CD4-positive, alpha-beta T cell treated with Interleukin-10 for 1 hour (primary cell): ENCODE measurements at regions not wholly inside any gene's neighbourhood (a gene's known extent, or its start where the extent isn't known, plus 50 kb on each side); places are given as distances from the start of the nearest gene placed in this dataset.
"Not testable (repeated sequence)": the region's sequence is repeated elsewhere in the genome, so short reads cannot be mapped to it uniquely, and the experiment has no call there.

ENCODE experiments used
- DNase-seq: peaks from one replicate; pipeline ENCODE4 v3.0.0-alpha.2; 2020

DNA sequence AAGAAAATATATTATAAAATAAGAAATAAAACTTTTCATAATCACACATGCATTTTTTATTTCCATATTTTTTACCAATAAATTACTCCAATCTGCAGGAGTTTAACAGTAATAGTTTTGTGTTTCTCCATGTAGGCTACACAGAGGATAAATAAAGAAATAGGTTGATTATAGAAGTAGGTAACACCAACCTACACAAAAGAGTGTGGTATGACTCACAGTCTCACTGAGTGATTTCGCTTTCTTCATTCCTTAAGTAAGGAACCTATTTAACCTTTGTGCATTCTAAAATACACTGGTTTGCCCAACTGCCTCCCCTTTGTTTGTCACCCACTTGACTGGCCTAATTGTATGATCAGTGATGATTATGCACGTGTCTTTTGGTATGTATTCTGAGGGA lies 244.2 kb upstream of the RIMS1 start:
- DNase-seq: no peak

DNA sequence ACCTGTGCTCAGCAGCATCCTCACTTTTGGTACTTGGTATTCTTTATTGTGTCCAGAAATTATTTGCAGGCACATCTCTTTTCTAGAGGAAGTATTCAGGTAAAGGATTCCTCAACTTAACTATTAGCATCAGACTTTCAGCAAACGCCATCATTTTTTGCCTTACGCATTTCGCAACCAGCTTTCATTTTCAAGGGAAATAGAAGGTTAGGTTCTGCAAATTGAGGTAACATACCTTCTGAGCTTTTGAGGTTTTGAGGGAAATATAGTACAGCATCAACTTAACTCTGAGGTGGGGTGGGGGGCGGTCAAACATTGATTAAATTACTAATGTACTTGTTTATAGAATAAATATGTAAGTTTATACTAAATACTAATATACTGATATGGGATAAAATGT lies 243.6 kb upstream of the RIMS1 start:
- no peak for DNase-seq

DNA sequence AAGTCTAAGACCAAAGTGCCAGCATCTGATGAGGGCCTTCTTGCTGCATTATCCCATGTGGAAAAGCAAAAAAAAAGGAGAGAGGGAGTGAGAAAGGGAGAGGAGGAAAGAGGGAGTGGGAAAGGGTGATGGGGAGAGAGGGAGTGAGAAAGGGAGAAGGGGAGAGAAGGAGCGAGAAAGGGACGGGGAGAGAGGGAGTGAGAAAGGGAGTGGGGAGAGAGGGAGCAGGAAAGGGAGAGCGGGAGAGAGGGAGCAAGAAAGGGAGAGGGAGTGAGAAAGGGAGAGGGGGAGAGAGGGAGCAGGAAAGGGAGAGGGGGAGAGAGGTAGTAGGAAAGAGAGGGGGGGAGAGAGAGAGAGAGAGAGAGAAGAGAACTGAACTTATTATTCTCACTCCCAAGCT lies 241.1 kb upstream of the RIMS1 start:
- no peak for DNase-seq

- DNase-seq: no peak
Observed at GRCh38 chr6:71649915-71650314, 236.4 kb upstream of the RIMS1 start.

GRCh38 chr6:71651636-71652035 lies 234.7 kb upstream of the RIMS1 start:
- no peak for DNase-seq

DNA sequence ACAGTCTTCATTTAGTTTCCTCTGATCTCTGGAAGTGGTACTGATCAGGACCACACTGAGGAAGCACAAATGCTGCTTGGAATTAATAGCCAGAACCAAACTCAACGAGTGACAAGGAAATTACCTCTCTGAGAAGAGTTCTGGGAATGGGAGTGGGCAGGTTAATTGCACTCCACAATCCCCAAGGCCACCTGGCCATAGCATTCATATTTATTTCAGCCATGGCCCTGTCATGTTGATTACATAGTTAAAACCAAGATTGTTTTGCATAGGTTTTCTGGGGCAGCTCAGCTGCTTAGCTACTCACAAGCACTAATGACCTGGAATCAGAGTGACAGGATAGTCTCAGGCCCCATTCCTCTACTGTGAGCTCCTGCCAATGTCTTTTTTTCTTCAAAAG lies 230.2 kb upstream of the RIMS1 start:
- DNase-seq: no peak

DNA sequence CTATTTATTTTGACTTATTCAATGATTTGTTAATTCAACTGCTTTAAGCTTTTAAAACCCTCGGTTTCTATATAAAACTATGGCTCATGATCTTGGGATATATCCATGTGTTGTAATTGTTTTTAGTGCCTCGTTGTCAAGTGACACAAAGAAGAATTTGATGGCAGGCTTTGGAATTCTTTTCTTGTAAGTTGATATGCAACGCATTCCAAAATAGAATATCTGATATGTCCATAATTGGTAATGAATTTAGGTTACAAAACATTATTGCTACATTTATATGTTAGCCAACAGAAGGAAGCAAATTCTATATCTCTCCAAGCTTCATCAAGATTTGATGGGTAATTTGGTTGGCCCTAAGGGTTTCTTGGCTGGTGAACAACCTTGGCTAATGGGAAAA lies 220.4 kb upstream of the RIMS1 start:
- DNase-seq: no peak

DNA sequence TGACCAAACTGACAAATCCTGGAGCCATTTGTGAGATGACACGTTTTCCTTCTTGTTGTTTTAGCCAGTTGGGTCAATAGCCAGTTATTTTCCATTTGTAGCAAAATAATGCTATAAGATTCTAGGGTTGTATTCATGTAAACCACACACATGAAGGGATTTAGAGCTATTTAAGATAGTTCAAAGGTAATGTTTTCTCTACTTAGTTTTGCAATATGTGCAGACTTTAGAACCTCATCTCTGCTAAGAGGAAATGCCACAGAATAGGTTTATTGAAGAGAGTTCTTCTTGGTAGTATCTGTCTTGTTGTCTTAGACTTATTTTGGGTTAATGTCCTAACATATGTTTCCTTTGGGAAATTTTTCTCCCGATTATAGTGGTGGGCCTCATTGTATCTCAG lies 213.5 kb upstream of the RIMS1 start:
- DNase-seq: no peak

DNA sequence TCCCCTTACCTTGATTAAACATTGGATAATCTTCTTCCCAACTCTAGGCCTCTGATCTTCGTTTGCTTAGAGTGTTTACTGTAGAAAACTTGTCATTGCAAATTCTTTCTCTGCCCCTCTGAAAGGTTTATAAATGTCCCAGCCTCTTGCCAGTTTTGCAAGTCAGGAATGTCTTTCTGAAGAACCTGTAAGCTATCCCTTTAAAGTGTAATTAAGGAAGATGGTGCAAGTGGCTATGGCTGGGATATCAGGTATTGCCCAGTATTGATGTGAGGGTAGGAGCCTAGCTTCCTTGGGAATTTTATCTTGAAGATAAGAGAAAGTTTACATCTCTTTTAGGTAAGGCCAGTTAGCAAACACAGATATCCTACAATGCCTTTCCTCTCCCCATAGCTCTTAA lies 211.0 kb upstream of the RIMS1 start:
- DNase-seq: no peak

DNA sequence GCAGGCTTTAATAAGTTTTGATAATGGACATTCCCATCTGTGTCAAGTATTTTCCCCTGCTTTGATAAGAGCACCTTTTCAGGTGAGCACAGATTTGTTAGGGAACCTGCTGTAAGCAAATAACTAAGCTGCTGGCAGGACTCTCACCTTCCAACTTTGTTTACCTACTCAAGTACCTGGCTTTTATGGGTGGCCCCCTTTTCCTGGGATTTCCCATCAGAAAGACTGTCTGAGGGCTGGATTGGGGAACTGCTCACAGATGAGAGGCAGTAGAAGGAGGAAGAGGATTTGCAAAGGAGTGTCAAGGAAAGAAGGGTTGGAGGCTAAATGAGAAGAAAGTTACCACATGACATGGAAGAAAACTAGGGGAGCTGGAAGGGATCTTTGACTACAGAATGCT lies 210.1 kb upstream of the RIMS1 start:
- DNase-seq: no peak

DNA sequence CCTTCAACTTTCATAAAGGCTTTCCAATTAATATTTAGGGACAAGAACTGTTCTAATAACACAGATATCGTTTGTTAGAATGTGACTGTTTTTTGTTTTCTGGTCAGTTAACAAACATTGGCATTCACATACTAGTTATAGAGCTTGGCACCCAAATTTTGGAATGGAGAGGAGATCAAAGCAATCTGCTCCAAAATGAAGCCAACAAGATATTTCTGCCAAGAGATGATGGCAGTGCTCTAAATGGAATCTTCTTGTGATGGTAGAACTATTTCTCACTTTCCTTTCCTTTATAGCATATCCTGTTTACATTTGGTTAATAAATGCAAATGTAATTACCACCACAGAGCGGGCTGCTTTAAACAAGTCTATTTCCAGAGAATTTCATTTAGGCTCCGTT lies 208.3 kb upstream of the RIMS1 start:
- DNase-seq: no peak

- DNase-seq: no peak
Observed at GRCh38 chr6:71681234-71681867, 205.0 kb upstream of the RIMS1 start.

DNA sequence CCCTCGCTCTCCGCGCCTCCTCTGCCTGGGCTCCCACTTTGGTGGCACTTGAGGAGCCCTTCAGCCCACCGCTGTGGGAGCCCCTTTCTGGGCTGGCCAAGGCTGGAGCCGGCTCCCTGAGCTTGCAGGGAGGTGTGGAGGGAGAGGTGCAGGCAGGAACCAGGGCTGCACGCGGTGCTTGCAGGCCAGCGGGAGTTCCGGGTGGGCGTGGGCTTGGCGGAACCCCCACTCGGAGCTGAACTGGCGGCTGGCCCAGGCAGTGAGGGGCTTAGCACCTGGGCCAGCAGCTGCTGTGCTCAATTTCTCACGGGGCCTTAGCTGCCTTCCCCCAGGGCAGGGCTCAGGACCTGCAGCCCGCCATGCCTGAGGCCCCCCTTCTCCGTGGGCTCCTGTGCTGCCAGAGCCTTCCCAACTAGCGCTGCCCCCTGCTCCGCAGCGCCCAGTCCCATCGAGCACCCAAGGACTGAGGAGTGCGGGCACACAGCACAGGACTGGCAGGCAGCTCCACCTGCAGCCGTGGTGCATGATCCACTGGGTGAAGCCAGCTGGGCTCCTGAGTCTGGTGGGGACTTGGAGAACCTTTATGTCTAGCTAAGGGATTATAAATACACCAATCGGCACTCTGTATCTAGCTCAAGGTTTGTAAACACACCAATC lies 200.2 kb upstream of the RIMS1 start:
- not testable (repeated sequence) for DNase-seq

DNA sequence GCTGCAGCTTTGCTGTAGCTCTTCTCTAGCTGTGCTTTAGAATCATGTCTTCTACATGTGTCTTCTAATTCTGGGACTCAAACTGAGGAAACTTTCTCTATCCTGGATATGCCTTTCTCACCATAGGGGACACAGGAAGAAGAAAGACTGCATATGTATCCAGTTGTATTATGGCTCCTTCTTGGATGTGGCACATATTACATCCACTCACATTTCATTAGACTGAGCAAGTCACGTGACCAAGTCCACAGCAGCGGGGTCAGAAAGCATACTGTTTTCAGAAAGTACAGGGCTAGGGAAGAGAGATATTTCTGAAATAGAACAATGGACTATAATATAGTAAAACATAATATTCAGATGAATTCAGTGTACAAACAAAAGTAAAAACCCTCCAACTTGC lies 187.6 kb upstream of the RIMS1 start:
- DNase-seq: no peak

DNA sequence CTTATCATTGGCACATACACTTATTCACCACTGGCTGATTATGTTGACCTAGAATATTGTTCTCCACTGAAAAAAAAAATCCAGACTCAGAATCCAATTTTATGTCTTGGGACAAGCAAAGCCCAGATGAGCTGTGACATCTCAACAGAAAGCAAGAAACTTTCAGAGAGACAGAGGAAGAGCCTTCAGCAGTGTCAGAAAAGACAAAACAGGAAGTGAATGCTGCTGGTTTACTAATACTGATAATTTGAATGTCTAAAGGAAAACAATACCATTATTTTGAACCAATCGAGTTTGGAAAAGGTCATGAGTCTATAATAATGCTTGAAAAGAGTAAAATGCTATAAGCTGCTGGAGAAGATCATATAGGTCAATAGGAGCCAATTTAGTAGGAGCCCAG lies 179.8 kb upstream of the RIMS1 start:
- DNase-seq: no peak

DNA sequence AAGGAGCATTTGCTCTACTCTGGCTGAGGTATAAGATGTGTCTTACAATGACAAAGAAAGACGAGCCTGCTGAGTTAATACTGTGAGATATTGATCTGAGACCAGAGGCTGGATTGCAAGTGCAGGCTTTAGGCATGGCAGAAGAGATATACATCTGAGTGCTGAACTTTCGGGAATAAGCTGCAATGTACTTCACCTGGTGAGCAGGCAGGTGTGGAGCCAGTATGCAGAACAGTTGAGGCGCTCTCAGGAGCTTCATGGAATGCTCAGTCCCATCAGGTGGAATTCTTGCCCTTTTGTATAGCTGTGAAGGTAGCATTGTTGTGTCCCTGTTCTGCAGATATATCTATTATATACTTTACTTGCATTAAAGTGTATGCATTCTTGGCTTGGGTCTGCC lies 179.3 kb upstream of the RIMS1 start:
- DNase-seq: no peak

DNA sequence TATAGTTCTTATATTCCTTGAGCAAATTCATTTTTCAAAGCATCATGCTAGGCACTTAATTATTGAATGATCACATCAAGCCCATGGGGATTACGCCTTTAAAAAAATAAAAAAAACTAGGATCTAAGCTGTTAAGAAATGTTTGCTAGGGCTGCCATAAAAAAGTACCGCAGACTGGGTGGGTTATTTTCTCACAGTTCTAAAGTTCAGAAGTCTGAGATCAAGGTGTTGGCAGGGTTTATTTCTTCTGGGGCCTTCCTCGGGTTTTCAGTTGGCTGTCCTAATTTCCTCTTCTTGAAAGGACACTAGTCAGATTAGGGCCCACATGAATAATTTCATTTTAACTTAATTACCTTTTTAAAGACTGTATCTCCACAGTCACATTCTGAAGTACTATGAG lies 165.6 kb upstream of the RIMS1 start:
- DNase-seq: no peak

DNA sequence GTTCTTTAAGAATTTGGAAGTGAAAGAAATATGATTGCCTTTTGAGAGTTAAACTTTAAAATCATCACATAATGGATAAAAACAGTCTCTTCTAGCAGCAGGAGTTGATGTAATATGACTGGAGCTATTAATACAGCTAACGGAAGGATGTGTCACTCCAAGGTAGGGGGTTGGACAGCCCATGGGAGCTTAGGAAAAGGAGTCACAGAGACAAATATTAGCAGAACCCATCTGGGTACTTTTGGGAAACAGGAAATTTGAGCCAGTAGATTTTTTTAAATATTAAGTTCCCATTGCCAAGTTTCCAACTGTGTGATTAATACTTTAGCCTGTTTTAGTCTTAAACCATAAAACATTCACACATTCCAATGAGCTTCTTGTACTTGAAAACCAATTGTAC lies 164.7 kb upstream of the RIMS1 start:
- no peak for DNase-seq

- no peak for DNase-seq
Observed at GRCh38 chr6:71722736-71723135, 163.6 kb upstream of the RIMS1 start.

DNA sequence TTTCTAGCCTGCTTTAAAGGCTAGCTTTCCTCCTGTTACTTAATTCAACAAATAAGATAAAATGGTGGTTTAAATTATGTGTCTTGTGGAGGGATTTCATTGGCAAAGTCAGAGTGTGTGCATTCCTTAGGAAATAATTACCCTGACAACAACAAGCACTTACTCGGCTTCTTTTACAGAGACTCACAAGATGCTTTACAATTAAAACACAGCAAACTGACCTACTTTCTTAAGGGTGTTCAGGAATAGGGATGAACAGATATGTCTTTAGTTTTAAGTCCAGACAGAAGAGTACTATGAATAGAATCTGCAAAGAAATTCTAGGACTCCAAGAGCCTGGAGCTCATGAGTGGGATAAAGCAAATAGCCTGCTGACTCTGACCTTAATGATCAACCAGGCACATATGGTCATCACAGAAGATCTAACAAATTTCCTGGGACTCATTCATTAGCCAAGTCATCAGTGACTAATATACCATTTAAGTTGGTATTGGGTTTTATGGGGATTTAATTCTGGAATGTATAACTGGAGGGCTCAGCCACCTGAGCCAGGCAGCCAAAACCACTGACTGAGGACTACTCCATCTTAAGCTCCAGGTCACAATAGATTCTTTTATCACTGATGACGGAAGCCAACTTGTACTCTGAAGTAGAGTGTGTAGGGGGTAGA lies 161.8 kb upstream of the RIMS1 start:
- DNase-seq: no peak

- DNase-seq: no peak
Observed at GRCh38 chr6:71725126-71725470, 161.3 kb upstream of the RIMS1 start.

DNA sequence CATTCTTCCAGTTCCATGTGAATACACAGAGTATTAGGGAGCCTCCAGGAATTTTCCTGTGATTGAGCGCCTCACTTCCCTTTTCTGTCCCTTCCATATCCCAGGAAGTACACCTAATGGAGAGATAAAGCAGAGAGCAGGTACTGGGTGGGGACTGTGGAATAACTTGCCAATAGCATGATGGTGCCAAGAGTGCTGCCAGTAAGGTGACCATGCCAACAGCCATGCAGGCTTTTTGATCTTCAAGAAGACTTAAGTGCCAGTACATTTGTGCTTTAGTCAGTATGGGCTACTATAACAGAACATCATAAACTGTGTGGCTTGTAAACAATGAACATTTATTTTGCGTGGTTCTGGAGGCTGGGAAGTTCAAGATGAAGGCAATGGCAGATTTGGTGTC lies 160.2 kb upstream of the RIMS1 start:
- DNase-seq: no peak

DNA sequence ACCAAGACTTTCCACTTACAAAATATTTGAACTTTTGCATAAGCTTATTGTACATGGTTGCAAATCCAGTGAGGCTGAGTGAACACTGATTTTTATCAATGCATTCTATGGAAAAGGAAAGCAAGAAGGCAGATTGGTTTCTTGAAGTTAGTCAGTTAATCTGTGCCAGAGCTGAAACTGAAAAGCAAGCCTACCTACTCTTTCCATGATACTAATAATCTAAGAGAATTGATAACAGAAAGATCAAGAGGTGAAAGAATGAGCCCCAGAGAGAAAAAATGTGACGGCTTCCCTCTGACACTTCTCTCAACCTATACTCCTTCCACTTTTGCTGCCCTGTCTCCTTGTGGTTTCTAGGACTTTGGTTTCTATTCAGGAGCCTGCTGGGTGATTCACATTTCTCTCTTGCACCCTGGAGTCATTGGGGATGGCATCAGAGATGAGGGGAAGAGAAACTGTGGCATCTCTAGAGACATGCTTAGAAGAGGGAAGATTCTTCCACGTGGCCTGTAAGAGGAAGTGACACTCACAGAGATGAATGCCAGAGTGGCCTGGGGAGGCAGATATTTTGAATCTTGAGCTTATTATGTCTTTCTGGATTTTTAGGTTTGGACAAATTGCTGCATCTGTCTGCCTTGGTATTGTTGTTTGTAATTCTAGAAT lies 158.6 kb upstream of the RIMS1 start:
- DNase-seq: no peak

DNA sequence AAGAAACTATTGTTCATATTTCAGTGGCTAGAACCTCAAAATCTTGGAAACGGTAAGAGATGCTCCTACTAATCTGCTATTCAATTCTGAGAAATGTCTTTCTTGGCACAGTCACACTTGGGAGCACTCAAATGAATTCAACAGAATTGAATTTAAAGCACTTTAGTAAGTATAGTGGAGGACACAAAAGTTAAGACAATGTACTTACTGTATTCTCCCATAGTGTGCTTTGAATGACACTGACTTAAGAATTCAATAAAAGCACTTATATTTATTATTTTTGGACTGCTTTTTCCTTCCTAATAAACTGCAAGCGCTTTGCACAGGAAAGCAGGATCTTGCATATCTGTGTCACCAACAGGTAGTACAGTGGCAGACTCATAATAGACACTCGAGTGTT lies 156.1 kb upstream of the RIMS1 start:
- no peak for DNase-seq
